Breast epithelium (tissue), 3 donors: ENCODE measurements at regions not wholly inside any gene's neighbourhood (a gene's known extent, or its start where the extent isn't known, plus 50 kb on each side); places are given as distances from the start of the nearest gene placed in this dataset.
"Not testable (repeated sequence)": the region's sequence is repeated elsewhere in the genome, so short reads cannot be mapped to it uniquely, and the experiment has no call there.

ENCODE experiments used
- POLR2A ChIP-seq: fragments of 450-650 bp; IDR thresholded peaks from one replicate; pipeline ENCODE4 v1.6.1; 2016; ENCODE audit warnings: antibody characterized with exemption, mild to moderate bottlenecking, moderate library complexity
- POLR2AphosphoS5 ChIP-seq, 3 donors: sonication (generic); formaldehyde crosslinking; IDR thresholded peaks; one replicate each; pipeline ENCODE4 v1.6.1; 2017; ENCODE audit warnings: antibody characterized with exemption in 3 of 3
- TF ChIP-seq, protein P1 (sequence below), 3 donors: fragments of 450-650 bp; IDR thresholded peaks; one replicate each; pipeline ENCODE4 v1.5.1; 2016 to 2017; ENCODE audit warnings: antibody characterized with exemption in 3 of 3, mild to moderate bottlenecking in 3 of 3, moderate library complexity in 3 of 3

GRCh38 chr12:86383759-86384158 lies 127.6 kb upstream of the MGAT4C start:
- TF ChIP-seq, protein P1, sequence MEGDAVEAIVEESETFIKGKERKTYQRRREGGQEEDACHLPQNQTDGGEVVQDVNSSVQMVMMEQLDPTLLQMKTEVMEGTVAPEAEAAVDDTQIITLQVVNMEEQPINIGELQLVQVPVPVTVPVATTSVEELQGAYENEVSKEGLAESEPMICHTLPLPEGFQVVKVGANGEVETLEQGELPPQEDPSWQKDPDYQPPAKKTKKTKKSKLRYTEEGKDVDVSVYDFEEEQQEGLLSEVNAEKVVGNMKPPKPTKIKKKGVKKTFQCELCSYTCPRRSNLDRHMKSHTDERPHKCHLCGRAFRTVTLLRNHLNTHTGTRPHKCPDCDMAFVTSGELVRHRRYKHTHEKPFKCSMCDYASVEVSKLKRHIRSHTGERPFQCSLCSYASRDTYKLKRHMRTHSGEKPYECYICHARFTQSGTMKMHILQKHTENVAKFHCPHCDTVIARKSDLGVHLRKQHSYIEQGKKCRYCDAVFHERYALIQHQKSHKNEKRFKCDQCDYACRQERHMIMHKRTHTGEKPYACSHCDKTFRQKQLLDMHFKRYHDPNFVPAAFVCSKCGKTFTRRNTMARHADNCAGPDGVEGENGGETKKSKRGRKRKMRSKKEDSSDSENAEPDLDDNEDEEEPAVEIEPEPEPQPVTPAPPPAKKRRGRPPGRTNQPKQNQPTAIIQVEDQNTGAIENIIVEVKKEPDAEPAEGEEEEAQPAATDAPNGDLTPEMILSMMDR (IDR thresholded peaks at IDR 0.05): not testable (repeated sequence)
- not testable (repeated sequence) for TF ChIP-seq POLR2A; POLR2AphosphoS5 (IDR thresholded peaks at IDR 0.05)
